ENCODE measurements at regions not wholly inside any gene's neighbourhood (a gene's known extent, or its start where the extent isn't known, plus 50 kb on each side); places are given as distances from the start of the nearest gene placed in this dataset.

DNA sequence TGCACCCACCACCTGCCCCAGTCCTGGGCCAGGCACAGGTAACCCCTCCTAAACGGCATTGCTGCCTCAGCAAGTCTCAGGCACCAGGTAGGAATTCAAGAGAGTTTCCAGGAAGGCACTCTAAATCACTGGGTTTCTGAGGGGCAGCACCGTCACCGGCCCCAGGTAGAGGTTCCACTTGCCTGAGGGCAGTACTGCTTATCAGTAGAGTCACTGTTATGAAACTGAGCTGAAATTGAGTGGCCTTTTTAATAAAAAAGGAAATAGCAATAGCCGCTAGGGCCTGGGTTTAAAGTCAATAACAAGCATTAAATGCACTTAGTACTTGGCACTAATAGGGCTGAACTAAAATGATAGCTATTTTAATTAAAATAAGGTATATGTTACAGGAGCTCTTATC, 653.7 kb downstream of the METTL4 start:
- Histone ChIP-seq H3K9ac (ENCODE audit: low read length) (no peak overlapping the region), H4K91ac (ENCODE audit: low read length) (no peak overlapping the region), H3K36me3 (ENCODE audit: control insufficient read depth in 1 of 2, insufficient read depth in 2 of 2, low read depth in 1 of 2, low read length in 2 of 2) (no peaks in the 10 kb centered on the region), H3K79me1 (replicated peaks; ENCODE audit: low read length, poor library complexity, severe bottlenecking) (no peaks in the 10 kb centered on the region), H3K4me3 (ENCODE audit: insufficient read depth in 1 of 2, low read depth in 1 of 2, low read length in 2 of 2) (no peak overlapping the region), H3K14ac (ENCODE audit: low read length in 2 of 2) (no peak overlapping the region), H2BK12ac (ENCODE audit: low read length in 2 of 2) (no peak overlapping the region), H3K4me2 (ENCODE audit: low read length, poor library complexity, severe bottlenecking) (no peak overlapping the region), H3K9me3 (ENCODE audit: control insufficient read depth, low read length) (peaks cover 13% of the 10 kb centered on the region), H3K23ac (ENCODE audit: low read length in 2 of 2) (no peak overlapping the region), H3K27ac (ENCODE audit: low read length, poor library complexity, severe bottlenecking) (no peak overlapping the region), H3K4ac (ENCODE audit: low read depth in 1 of 2, low read length in 2 of 2) (no peak overlapping the region), H2BK5ac (ENCODE audit: low read depth, low read length, poor library complexity, severe bottlenecking) (no peak overlapping the region), H2AFZ (ENCODE audit: low read depth, low read length) (no peak overlapping the region), H3K4me1 (ENCODE audit: control insufficient read depth, insufficient read depth, low read depth, low read length) (no peaks in the 10 kb centered on the region), H2BK120ac (ENCODE audit: low read depth, low read length) (no peak overlapping the region), H4K8ac (ENCODE audit: low read length) (no peak overlapping the region), H2BK15ac (ENCODE audit: low read depth, poor library complexity, severe bottlenecking) (no peak overlapping the region), H3K27me3 (ENCODE audit: control insufficient read depth in 1 of 2, insufficient read depth in 1 of 2, low read length in 2 of 2) (no peaks in the 10 kb centered on the region), H2AK5ac (ENCODE audit: low read length, severe bottlenecking) (no peak overlapping the region), H3K18ac (ENCODE audit: low read depth in 1 of 2, low read length in 2 of 2) (no peak overlapping the region)
- 73% methylated on average over 3 of the region's 4 CpGs for WGBS
- no peak for DNase-seq

GRCh38 chr18:1922066-1922465, 649.2 kb downstream of the METTL4 start:
- Histone ChIP-seq H3K27ac (ENCODE audit: low read length, poor library complexity, severe bottlenecking) (no peak overlapping the region), H3K23ac (ENCODE audit: low read length in 2 of 2) (no peak overlapping the region), H3K79me1 (replicated peaks; ENCODE audit: low read length, poor library complexity, severe bottlenecking) (no peaks in the 10 kb centered on the region), H2BK5ac (ENCODE audit: low read depth, low read length, poor library complexity, severe bottlenecking) (no peak overlapping the region), H2BK120ac (ENCODE audit: low read depth, low read length) (no peak overlapping the region), H3K4me3 (ENCODE audit: insufficient read depth in 1 of 2, low read depth in 1 of 2, low read length in 2 of 2) (no peak overlapping the region), H3K4ac (ENCODE audit: low read depth in 1 of 2, low read length in 2 of 2) (no peak overlapping the region), H2BK15ac (ENCODE audit: low read depth, poor library complexity, severe bottlenecking) (no peak overlapping the region), H2AFZ (ENCODE audit: low read depth, low read length) (no peak overlapping the region), H3K4me1 (ENCODE audit: control insufficient read depth, insufficient read depth, low read depth, low read length) (no peaks in the 10 kb centered on the region), H3K18ac (ENCODE audit: low read depth in 1 of 2, low read length in 2 of 2) (no peak overlapping the region), H3K4me2 (ENCODE audit: low read length, poor library complexity, severe bottlenecking) (no peak overlapping the region), H3K27me3 (ENCODE audit: control insufficient read depth in 1 of 2, insufficient read depth in 1 of 2, low read length in 2 of 2) (no peaks in the 10 kb centered on the region), H2AK5ac (ENCODE audit: low read length, severe bottlenecking) (no peak overlapping the region), H2BK12ac (ENCODE audit: low read length in 2 of 2) (no peak overlapping the region), H3K14ac (ENCODE audit: low read length in 2 of 2) (no peak overlapping the region), H3K36me3 (ENCODE audit: control insufficient read depth in 1 of 2, insufficient read depth in 2 of 2, low read depth in 1 of 2, low read length in 2 of 2) (no peaks in the 10 kb centered on the region), H4K91ac (ENCODE audit: low read length) (no peak overlapping the region), H3K9ac (ENCODE audit: low read length) (no peak overlapping the region), H4K8ac (ENCODE audit: low read length) (no peak overlapping the region), H3K9me3 (ENCODE audit: control insufficient read depth, low read length) (no peaks in the 10 kb centered on the region)
- no peak for DNase-seq

- H3K9ac ChIP-seq (ENCODE audit: low read length): no peak overlapping the region
- no peak overlapping the region for H4K8ac ChIP-seq (ENCODE audit: low read length)
- no peaks in the 10 kb centered on the region for H3K27me3 ChIP-seq (ENCODE audit: control insufficient read depth in 1 of 2, insufficient read depth in 1 of 2, low read length in 2 of 2)
- no peak for DNase-seq
- no peak overlapping the region for H3K23ac ChIP-seq (ENCODE audit: low read length in 2 of 2)
- no peak overlapping the region for H3K27ac ChIP-seq (ENCODE audit: low read length, poor library complexity, severe bottlenecking)
- no peak overlapping the region for H2BK12ac ChIP-seq (ENCODE audit: low read length in 2 of 2)
- no peak overlapping the region for H3K4me3 ChIP-seq (ENCODE audit: insufficient read depth in 1 of 2, low read depth in 1 of 2, low read length in 2 of 2)
- no peak overlapping the region for H3K4ac ChIP-seq (ENCODE audit: low read depth in 1 of 2, low read length in 2 of 2)
- H3K18ac ChIP-seq (ENCODE audit: low read depth in 1 of 2, low read length in 2 of 2): no peak overlapping the region
- no peak overlapping the region for H2BK15ac ChIP-seq (ENCODE audit: low read depth, poor library complexity, severe bottlenecking)
- H4K91ac ChIP-seq (ENCODE audit: low read length): no peak overlapping the region
- no peak overlapping the region for H2AFZ ChIP-seq (ENCODE audit: low read depth, low read length)
- no peak overlapping the region for H2BK120ac ChIP-seq (ENCODE audit: low read depth, low read length)
- H2AK5ac ChIP-seq (ENCODE audit: low read length, severe bottlenecking): no peak overlapping the region
- H3K4me1 ChIP-seq (ENCODE audit: control insufficient read depth, insufficient read depth, low read depth, low read length): no peaks in the 10 kb centered on the region
- WGBS: 61% methylated on average over 4 of the region's 6 CpGs
- H3K79me1 ChIP-seq (replicated peaks; ENCODE audit: low read length, poor library complexity, severe bottlenecking): no peaks in the 10 kb centered on the region
- no peaks in the 10 kb centered on the region for H3K36me3 ChIP-seq (ENCODE audit: control insufficient read depth in 1 of 2, insufficient read depth in 2 of 2, low read depth in 1 of 2, low read length in 2 of 2)
- H3K4me2 ChIP-seq (ENCODE audit: low read length, poor library complexity, severe bottlenecking): no peak overlapping the region
- no peak overlapping the region for H3K14ac ChIP-seq (ENCODE audit: low read length in 2 of 2)
- no peaks in the 10 kb centered on the region for H3K9me3 ChIP-seq (ENCODE audit: control insufficient read depth, low read length)
- no peak overlapping the region for H2BK5ac ChIP-seq (ENCODE audit: low read depth, low read length, poor library complexity, severe bottlenecking)
Observed at GRCh38 chr18:1928711-1929110, 642.6 kb downstream of the METTL4 start.

- H3K14ac ChIP-seq (ENCODE audit: low read length in 2 of 2): no peak overlapping the region
- H2BK5ac ChIP-seq (ENCODE audit: low read depth, low read length, poor library complexity, severe bottlenecking): no peak overlapping the region
- no peak overlapping the region for H4K91ac ChIP-seq (ENCODE audit: low read length)
- H3K9me3 ChIP-seq (ENCODE audit: control insufficient read depth, low read length): no peaks in the 10 kb centered on the region
- no peak overlapping the region for H3K4me2 ChIP-seq (ENCODE audit: low read length, poor library complexity, severe bottlenecking)
- WGBS: 87% methylated on average over 5 of the region's 5 CpGs
- H3K23ac ChIP-seq (ENCODE audit: low read length in 2 of 2): no peak overlapping the region
- no peak overlapping the region for H2BK120ac ChIP-seq (ENCODE audit: low read depth, low read length)
- H3K4me1 ChIP-seq (ENCODE audit: control insufficient read depth, insufficient read depth, low read depth, low read length): no peaks in the 10 kb centered on the region
- no peak overlapping the region for H3K4me3 ChIP-seq (ENCODE audit: insufficient read depth in 1 of 2, low read depth in 1 of 2, low read length in 2 of 2)
- H3K4ac ChIP-seq (ENCODE audit: low read depth in 1 of 2, low read length in 2 of 2): no peak overlapping the region
- no peaks in the 10 kb centered on the region for H3K27me3 ChIP-seq (ENCODE audit: control insufficient read depth in 1 of 2, insufficient read depth in 1 of 2, low read length in 2 of 2)
- no peak overlapping the region for H3K27ac ChIP-seq (ENCODE audit: low read length, poor library complexity, severe bottlenecking)
- no peak overlapping the region for H3K18ac ChIP-seq (ENCODE audit: low read depth in 1 of 2, low read length in 2 of 2)
- H2BK12ac ChIP-seq (ENCODE audit: low read length in 2 of 2): no peak overlapping the region
- H3K9ac ChIP-seq (ENCODE audit: low read length): no peak overlapping the region
- H2AFZ ChIP-seq (ENCODE audit: low read depth, low read length): no peak overlapping the region
- DNase-seq: no peak
- no peak overlapping the region for H2AK5ac ChIP-seq (ENCODE audit: low read length, severe bottlenecking)
- no peak overlapping the region for H2BK15ac ChIP-seq (ENCODE audit: low read depth, poor library complexity, severe bottlenecking)
- no peak overlapping the region for H4K8ac ChIP-seq (ENCODE audit: low read length)
- H3K36me3 ChIP-seq (ENCODE audit: control insufficient read depth in 1 of 2, insufficient read depth in 2 of 2, low read depth in 1 of 2, low read length in 2 of 2): no peaks in the 10 kb centered on the region
- no peaks in the 10 kb centered on the region for H3K79me1 ChIP-seq (replicated peaks; ENCODE audit: low read length, poor library complexity, severe bottlenecking)
Observed at GRCh38 chr18:1929720-1930119, 641.6 kb downstream of the METTL4 start.
